ENCODE measurements at regions not wholly inside any gene's neighbourhood (a gene's known extent, or its start where the extent isn't known, plus 50 kb on each side); places are given as distances from the start of the nearest gene placed in this dataset.

GRCh38 chr6:11332463-11332862 lies 100.0 kb upstream of the NEDD9 start:
- Histone ChIP-seq H3K9me3 (no peaks in the 10 kb centered on the region), H3K36me3 (no peaks in the 10 kb centered on the region), H3K27me3 (replicated peaks; ENCODE audit: insufficient read depth) (no peaks in the 10 kb centered on the region), H3K4me1 (ENCODE audit: control insufficient read depth in 1 of 2, low read depth in 2 of 2) (peaks cover 2 to 8% of the 10 kb centered on the region in 2 donors), H3K27ac (no peak overlapping the region), H3K4me3 (no peak overlapping the region)
- no peak for DNase-seq (ENCODE audit: low spot score)
- TF ChIP-seq, protein P1, sequence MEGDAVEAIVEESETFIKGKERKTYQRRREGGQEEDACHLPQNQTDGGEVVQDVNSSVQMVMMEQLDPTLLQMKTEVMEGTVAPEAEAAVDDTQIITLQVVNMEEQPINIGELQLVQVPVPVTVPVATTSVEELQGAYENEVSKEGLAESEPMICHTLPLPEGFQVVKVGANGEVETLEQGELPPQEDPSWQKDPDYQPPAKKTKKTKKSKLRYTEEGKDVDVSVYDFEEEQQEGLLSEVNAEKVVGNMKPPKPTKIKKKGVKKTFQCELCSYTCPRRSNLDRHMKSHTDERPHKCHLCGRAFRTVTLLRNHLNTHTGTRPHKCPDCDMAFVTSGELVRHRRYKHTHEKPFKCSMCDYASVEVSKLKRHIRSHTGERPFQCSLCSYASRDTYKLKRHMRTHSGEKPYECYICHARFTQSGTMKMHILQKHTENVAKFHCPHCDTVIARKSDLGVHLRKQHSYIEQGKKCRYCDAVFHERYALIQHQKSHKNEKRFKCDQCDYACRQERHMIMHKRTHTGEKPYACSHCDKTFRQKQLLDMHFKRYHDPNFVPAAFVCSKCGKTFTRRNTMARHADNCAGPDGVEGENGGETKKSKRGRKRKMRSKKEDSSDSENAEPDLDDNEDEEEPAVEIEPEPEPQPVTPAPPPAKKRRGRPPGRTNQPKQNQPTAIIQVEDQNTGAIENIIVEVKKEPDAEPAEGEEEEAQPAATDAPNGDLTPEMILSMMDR (IDR thresholded peaks at IDR 0.05) = no peak
- ATAC-seq (ENCODE audit: insufficient number of reproducible peaks, low FRiP score, low read depth) = no peak

DNA sequence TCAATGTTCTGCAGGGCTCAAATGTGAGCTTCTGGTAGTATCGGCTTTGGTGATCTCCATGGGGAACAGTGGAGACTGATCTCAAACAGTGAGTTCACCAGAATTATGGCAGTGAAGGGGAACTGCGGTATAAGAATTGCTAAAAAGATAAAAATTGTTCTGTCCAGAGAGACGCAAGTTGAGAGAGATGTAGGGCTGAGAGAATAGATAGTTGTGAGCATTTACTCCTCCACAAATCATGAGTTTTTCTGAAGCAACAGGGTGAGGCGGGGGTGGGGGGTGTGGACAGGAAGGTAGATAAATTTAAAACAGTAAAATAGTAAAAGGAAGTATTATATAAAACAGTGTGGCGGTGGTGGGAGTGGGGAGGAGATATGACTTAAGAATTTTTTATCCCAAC lies 98.6 kb upstream of the NEDD9 start:
- no peak overlapping the region for H3K4me3 ChIP-seq
- DNase-seq (ENCODE audit: low spot score) (no peak), ATAC-seq (ENCODE audit: insufficient number of reproducible peaks, low FRiP score, low read depth) (no peak)
- no peaks in the 10 kb centered on the region for H3K9me3 ChIP-seq
- TF ChIP-seq, protein P1 (IDR thresholded peaks at IDR 0.05) = no peak
- no peaks in the 10 kb centered on the region for H3K36me3 ChIP-seq
- H3K27ac ChIP-seq = no peak overlapping the region
- H3K4me1 ChIP-seq (ENCODE audit: control insufficient read depth in 1 of 2, low read depth in 2 of 2) = peaks cover 2 to 8% of the 10 kb centered on the region in 2 donors
- H3K27me3 ChIP-seq (replicated peaks; ENCODE audit: insufficient read depth) = no peaks in the 10 kb centered on the region

DNA sequence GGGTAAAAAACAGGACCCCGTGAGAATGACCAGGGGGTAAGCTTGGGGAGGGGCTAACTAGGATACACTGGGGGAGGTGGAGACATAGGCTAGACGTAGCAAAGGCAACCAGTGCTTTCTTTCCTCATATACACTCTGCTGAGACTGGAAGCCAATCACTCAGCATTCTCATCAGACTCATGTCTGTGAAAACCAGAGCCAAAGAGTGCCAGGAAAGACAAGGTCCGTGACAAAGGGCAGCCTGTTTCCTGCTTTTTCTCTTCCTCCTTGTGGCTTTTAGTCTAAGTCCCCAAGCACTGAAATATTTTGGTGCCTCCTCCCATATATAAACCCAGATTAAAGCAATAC lies 97.9 kb upstream of the NEDD9 start:
- Histone ChIP-seq H3K4me3 (no peak overlapping the region), H3K27ac (no peak overlapping the region), H3K27me3 (replicated peaks; ENCODE audit: insufficient read depth) (no peaks in the 10 kb centered on the region), H3K36me3 (no peaks in the 10 kb centered on the region), H3K9me3 (no peaks in the 10 kb centered on the region), H3K4me1 (ENCODE audit: control insufficient read depth in 1 of 2, low read depth in 2 of 2) (peaks cover 2 to 8% of the 10 kb centered on the region in 2 donors)
- peak; percentile 24 for ATAC-seq (ENCODE audit: insufficient number of reproducible peaks, low FRiP score, low read depth)
- DNase-seq (ENCODE audit: low spot score) = no peak
- TF ChIP-seq, protein P1 (IDR thresholded peaks at IDR 0.05) = no peak

DNA sequence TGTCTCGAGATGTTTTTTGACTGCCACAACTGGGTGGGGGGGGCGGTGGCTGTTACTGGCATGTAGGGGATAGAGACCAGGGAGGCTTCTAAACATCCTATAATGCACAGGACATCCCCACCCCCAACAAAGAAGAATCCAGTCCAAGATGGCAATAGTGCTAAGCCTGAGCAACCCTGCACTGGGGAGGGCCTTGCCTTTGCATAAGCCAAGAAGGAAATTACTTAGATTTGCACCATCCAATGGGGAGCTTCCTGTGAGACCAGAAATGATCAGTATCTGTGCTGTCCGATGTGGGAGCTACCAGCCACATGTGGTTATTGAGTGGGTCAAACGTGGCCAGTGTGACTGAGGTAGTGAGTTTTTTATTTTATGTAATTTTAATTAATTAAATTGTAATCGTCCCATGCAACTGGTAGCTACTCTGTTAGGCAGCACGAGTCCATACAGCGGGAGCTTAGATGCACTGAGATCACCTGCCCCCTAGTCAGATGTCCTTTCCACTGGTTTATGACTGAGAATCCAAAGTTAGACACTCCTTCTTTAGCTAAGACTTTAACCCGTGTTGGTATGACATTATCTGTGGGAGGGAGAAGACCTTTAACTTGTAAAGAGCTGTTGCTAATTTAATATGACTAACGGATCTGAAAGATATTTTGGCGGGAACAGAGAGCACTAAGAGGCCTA lies 97.4 kb upstream of the NEDD9 start:
- H3K27me3 ChIP-seq (replicated peaks; ENCODE audit: insufficient read depth) = no peaks in the 10 kb centered on the region
- no peak for DNase-seq (ENCODE audit: low spot score)
- ATAC-seq (ENCODE audit: insufficient number of reproducible peaks, low FRiP score, low read depth) = no peak
- H3K36me3 ChIP-seq = no peaks in the 10 kb centered on the region
- TF ChIP-seq, protein P1 (IDR thresholded peaks at IDR 0.05) = no peak
- peaks cover 2 to 8% of the 10 kb centered on the region in 2 donors for H3K4me1 ChIP-seq (ENCODE audit: control insufficient read depth in 1 of 2, low read depth in 2 of 2)
- H3K27ac ChIP-seq = no peak overlapping the region
- no peaks in the 10 kb centered on the region for H3K9me3 ChIP-seq
- no peak overlapping the region for H3K4me3 ChIP-seq

DNA sequence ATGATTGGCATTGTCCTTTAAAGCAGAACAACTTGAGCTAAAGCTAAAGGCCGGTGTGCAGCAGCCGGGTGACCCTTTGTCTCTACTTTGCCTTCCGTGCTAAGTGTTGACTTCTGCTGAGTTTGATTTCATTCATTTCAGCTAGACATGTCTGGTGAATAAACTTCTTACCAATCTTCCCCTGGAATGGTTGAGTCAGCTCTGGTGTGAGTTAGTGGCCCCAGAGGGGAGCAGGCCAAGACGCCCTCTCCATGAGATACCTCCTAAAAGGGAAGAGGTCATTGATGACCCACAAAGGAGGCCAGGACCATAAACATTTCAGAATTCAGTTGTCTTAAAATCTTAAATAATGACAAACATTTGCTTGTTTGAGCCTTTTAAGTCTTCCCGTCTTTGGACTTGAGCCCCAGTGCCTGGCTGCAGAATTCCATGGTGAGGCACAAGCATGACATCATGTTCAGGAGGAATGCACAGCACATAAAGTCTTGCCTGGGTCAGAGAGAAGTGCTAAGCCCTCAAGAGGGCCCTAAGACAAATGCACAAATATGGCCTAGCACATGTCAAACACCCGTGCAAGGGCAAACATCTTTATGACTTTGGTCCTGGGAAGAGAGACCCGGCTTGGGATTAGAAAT lies 96.3 kb upstream of the NEDD9 start:
- H3K27ac ChIP-seq = no peak overlapping the region
- H3K27me3 ChIP-seq (replicated peaks; ENCODE audit: insufficient read depth) = no peaks in the 10 kb centered on the region
- no peak overlapping the region for H3K4me3 ChIP-seq
- ATAC-seq (ENCODE audit: insufficient number of reproducible peaks, low FRiP score, low read depth) (no peak), DNase-seq (ENCODE audit: low spot score) (no peak)
- H3K9me3 ChIP-seq = no peaks in the 10 kb centered on the region
- peaks cover 2 to 8% of the 10 kb centered on the region in 2 donors for H3K4me1 ChIP-seq (ENCODE audit: control insufficient read depth in 1 of 2, low read depth in 2 of 2)
- no peaks in the 10 kb centered on the region for H3K36me3 ChIP-seq
- TF ChIP-seq, protein P1 (IDR thresholded peaks at IDR 0.05) = no peak
